Ovary (tissue), 3 donors: ENCODE measurements at regions not wholly inside any gene's neighbourhood (a gene's known extent, or its start where the extent isn't known, plus 50 kb on each side); places are given as distances from the start of the nearest gene placed in this dataset.

ENCODE experiments used
- EP300 ChIP-seq: sonication (generic); formaldehyde crosslinking; IDR thresholded peaks from one replicate; pipeline ENCODE4 v1.6.1; 2017; ENCODE audit warnings: antibody characterized with exemption
- POLR2A ChIP-seq: fragments of 450-650 bp; IDR thresholded peaks from one replicate; pipeline ENCODE4 v1.6.1; 2017; ENCODE audit warnings: antibody characterized with exemption, mild to moderate bottlenecking, moderate library complexity
- TF ChIP-seq, protein P1 (sequence below), 3 donors: fragments of 450-650 bp in 2 of 3; fragments of 200-600 bp in 1 of 3; IDR thresholded peaks; one replicate each; pipeline versions ENCODE4 v1.5.1 to v1.8.0; 2016 to 2022; ENCODE audit warnings: antibody characterized with exemption in 3 of 3, mild to moderate bottlenecking in 1 of 3
- donor health status: DM: no; HTN: no; CAD: no.

DNA sequence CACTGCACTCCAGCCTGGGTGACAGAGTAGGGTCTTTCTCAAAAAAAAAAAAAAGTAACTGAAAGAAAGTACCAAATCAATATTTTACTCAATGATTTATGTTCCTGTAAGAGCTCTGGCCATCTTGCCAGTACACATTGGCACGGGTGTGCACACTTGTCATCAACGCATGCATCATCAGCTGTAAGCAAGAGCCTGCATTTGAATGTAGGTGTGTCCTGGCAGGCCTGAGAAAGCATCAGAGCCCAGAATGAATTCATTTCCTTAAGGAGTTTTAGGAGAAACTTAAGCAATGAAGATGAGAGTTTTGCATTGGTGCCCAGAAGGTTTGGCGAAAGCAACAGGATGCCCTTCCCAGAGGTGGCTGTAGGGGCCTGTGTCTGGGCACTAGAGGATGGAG, 88.5 kb upstream of the FZD10 start:
- TF ChIP-seq, protein P1, sequence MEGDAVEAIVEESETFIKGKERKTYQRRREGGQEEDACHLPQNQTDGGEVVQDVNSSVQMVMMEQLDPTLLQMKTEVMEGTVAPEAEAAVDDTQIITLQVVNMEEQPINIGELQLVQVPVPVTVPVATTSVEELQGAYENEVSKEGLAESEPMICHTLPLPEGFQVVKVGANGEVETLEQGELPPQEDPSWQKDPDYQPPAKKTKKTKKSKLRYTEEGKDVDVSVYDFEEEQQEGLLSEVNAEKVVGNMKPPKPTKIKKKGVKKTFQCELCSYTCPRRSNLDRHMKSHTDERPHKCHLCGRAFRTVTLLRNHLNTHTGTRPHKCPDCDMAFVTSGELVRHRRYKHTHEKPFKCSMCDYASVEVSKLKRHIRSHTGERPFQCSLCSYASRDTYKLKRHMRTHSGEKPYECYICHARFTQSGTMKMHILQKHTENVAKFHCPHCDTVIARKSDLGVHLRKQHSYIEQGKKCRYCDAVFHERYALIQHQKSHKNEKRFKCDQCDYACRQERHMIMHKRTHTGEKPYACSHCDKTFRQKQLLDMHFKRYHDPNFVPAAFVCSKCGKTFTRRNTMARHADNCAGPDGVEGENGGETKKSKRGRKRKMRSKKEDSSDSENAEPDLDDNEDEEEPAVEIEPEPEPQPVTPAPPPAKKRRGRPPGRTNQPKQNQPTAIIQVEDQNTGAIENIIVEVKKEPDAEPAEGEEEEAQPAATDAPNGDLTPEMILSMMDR (IDR thresholded peaks at IDR 0.05): no peak
- no peak for TF ChIP-seq POLR2A
- TF ChIP-seq EP300: no peak
